ENCODE measurements at regions not wholly inside any gene's neighbourhood (a gene's known extent, or its start where the extent isn't known, plus 50 kb on each side); places are given as distances from the start of the nearest gene placed in this dataset.

- TF ChIP-seq POLR2A (IDR thresholded peaks at IDR 0.05) (no peak), CTCF (IDR thresholded peaks at IDR 0.05) (no peak)
These were observed 613.1 kb downstream of the USP25 start for GRCh38 chr21:16342932-16343331.

Measured in heart left ventricle (tissue), 13 donors.